GM19324 (cell line): ENCODE measurements at regions not wholly inside any gene's neighbourhood (a gene's known extent, or its start where the extent isn't known, plus 50 kb on each side); places are given as distances from the start of the nearest gene placed in this dataset.

Source experiments
- ATAC-seq: cut with Tn5 transposase; IDR thresholded peaks from one replicate; pipeline ENCODE4 v1.9.1; 2021; ENCODE audit warnings: mild to moderate bottlenecking, moderate library complexity; ENCODE audit not compliant: unreplicated experiment, low FRiP score

GRCh38 chr12:68498736-68499135, 112.0 kb upstream of the RAP1B start:
- ATAC-seq: no peak

GRCh38 chr12:68499616-68500015, 111.1 kb upstream of the RAP1B start:
- ATAC-seq: no peak

- ATAC-seq: no peak
Observed at GRCh38 chr12:68501226-68501625, 109.5 kb upstream of the RAP1B start.

GRCh38 chr12:68505970-68506369, 104.7 kb upstream of the RAP1B start:
- no peak for ATAC-seq

- ATAC-seq: no peak
Observed at GRCh38 chr12:68506619-68507018, 104.1 kb upstream of the RAP1B start.

GRCh38 chr12:68507657-68508056, 103.0 kb upstream of the RAP1B start:
- ATAC-seq: no peak

GRCh38 chr12:68508576-68508975, 102.1 kb upstream of the RAP1B start:
- no peak for ATAC-seq

- no peak for ATAC-seq
Observed at GRCh38 chr12:68509242-68509641, 101.5 kb upstream of the RAP1B start.

- no peak for ATAC-seq
Observed at GRCh38 chr12:68510397-68510796, 100.3 kb upstream of the RAP1B start.

- ATAC-seq: no peak
Observed at GRCh38 chr12:68514807-68515411, 95.8 kb upstream of the RAP1B start.

GRCh38 chr12:68515793-68516192, 94.9 kb upstream of the RAP1B start:
- ATAC-seq: no peak

- ATAC-seq: no peak
Observed at GRCh38 chr12:68521321-68521839, 89.3 kb upstream of the RAP1B start.

- no peak for ATAC-seq
Observed at GRCh38 chr12:68521848-68522502, 88.7 kb upstream of the RAP1B start.

GRCh38 chr12:68529466-68529865, 81.2 kb upstream of the RAP1B start:
- ATAC-seq: no peak

GRCh38 chr12:68529869-68530268, 80.8 kb upstream of the RAP1B start:
- ATAC-seq: no peak

GRCh38 chr12:68530299-68530698, 80.4 kb upstream of the RAP1B start:
- no peak for ATAC-seq

GRCh38 chr12:68530965-68531364, 79.7 kb upstream of the RAP1B start:
- ATAC-seq: no peak

- no peak for ATAC-seq
Observed at GRCh38 chr12:68532204-68532886, 78.4 kb upstream of the RAP1B start.

GRCh38 chr12:68532887-68533248, 77.8 kb upstream of the RAP1B start:
- no peak for ATAC-seq

GRCh38 chr12:68534108-68534507, 76.6 kb upstream of the RAP1B start:
- no peak for ATAC-seq

GRCh38 chr12:68536885-68537485, 73.7 kb upstream of the RAP1B start:
- no peak for ATAC-seq
